HEK293 (cell line): ENCODE measurements at regions not wholly inside any gene's neighbourhood (a gene's known extent, or its start where the extent isn't known, plus 50 kb on each side); places are given as distances from the start of the nearest gene placed in this dataset.

Experiments
- CTCF ChIA-PET: fragments of 350-600 bp; formaldehyde crosslinking; extraction: SDS; loops from one replicate; lab custom pipeline; 2021; ENCODE audit warnings: antibody characterized with exemption; lab: Yijun Ruan, JAX
- POLR2A ChIA-PET: fragments of 300-600 bp; formaldehyde crosslinking; extraction: SDS; loops from one replicate; lab custom pipeline; 2020; ENCODE audit warnings: antibody characterized with exemption, inconsistent platforms; lab: Yijun Ruan, JAX
- H3K27ac ChIP-seq: fragments of 200-500 bp; sonication (Bioruptor generic); 2 replicates; pipeline ENCODE4 v1.5.1; 2014; ENCODE audit warnings: low read depth, low read length, control low read depth, inconsistent platforms; ENCODE audit errors: extremely low read depth
- H3K36me3 ChIP-seq, 2 experiments: fragments of 200-500 bp in 1 of 2; sonication (Bioruptor generic) in 1 of 2; 1 replicate in 1 of 2; 2 replicates in 1 of 2; pipeline ENCODE4 v1.5.1; 2014 to 2017; ENCODE audit warnings: inconsistent platforms in 2 of 2, low read length in 2 of 2; ENCODE audit not compliant: control insufficient read depth in 2 of 2, insufficient read depth in 1 of 2
- H3K4me1 ChIP-seq: fragments of 200-500 bp; sonication (Bioruptor generic); 2 replicates; pipeline ENCODE4 v1.5.1; 2014; ENCODE audit warnings: mild to moderate bottlenecking, low read length, inconsistent platforms; ENCODE audit not compliant: control insufficient read depth, insufficient read depth
- H3K4me3 ChIP-seq: 2 replicates; pipeline ENCODE4 v1.5.1; 2011; ENCODE audit warnings: low read depth, mild to moderate bottlenecking, control low read depth, low read length, moderate library complexity
- H3K9me3 ChIP-seq: fragments of 200-500 bp; sonication (Bioruptor generic); 2 replicates; pipeline ENCODE4 v1.5.1; 2014; ENCODE audit warnings: low read depth, low read length, inconsistent platforms; ENCODE audit not compliant: control insufficient read depth, insufficient read depth
- FEZF1 ChIP-seq: fragments of 450-650 bp; formaldehyde crosslinking; IDR thresholded peaks from 2 replicates; pipeline ENCODE4 v1.5.1; 2016; ENCODE audit warnings: missing biosample characterization, missing genetic modification characterization
- SALL2 ChIP-seq: fragments of 450-650 bp; formaldehyde crosslinking; IDR thresholded peaks from 2 replicates; pipeline ENCODE4 v1.5.0; 2017; ENCODE audit warnings: missing biosample characterization, mild to moderate bottlenecking, missing genetic modification characterization, borderline replicate concordance
- ZFHX2 ChIP-seq: fragments of 450-650 bp; formaldehyde crosslinking; conservative IDR thresholded peaks from 2 replicates; pipeline ENCODE4 v1.5.1; 2016; ENCODE audit warnings: missing biosample characterization, missing genetic modification characterization
- ZFP41 ChIP-seq: fragments of 450-650 bp; formaldehyde crosslinking; IDR thresholded peaks from 2 replicates; pipeline ENCODE4 v1.5.1; 2016; ENCODE audit warnings: missing biosample characterization, missing genetic modification characterization, borderline replicate concordance
- ZNF10 ChIP-seq: fragments of 450-650 bp; formaldehyde crosslinking; IDR thresholded peaks from 2 replicates; pipeline ENCODE4 v1.5.1; 2017; ENCODE audit warnings: missing biosample characterization, missing genetic modification characterization
- ZNF148 ChIP-seq: fragments of 450-650 bp; formaldehyde crosslinking; IDR thresholded peaks from 2 replicates; pipeline ENCODE4 v1.5.0; 2017; ENCODE audit warnings: missing biosample characterization, missing genetic modification characterization, borderline replicate concordance
- ZNF202 ChIP-seq: fragments of 450-650 bp; formaldehyde crosslinking; IDR thresholded peaks from 2 replicates; pipeline ENCODE4 v1.5.1; 2016; ENCODE audit warnings: missing biosample characterization, missing genetic modification characterization, borderline replicate concordance
- ZNF239 ChIP-seq: fragments of 450-650 bp; formaldehyde crosslinking; IDR thresholded peaks from 2 replicates; pipeline ENCODE4 v1.5.1; 2016; ENCODE audit warnings: missing biosample characterization, missing genetic modification characterization
- ZNF248 ChIP-seq: fragments of 450-650 bp; formaldehyde crosslinking; IDR thresholded peaks from 2 replicates; pipeline ENCODE4 v1.5.1; 2017; ENCODE audit warnings: missing biosample characterization, missing genetic modification characterization
- ZNF292 ChIP-seq: fragments of 450-650 bp; formaldehyde crosslinking; IDR thresholded peaks from 2 replicates; pipeline ENCODE4 v1.5.1; 2016; ENCODE audit warnings: low read depth, missing biosample characterization, missing genetic modification characterization, borderline replicate concordance
- ZNF324 ChIP-seq: fragments of 450-650 bp; formaldehyde crosslinking; IDR thresholded peaks from 2 replicates; pipeline ENCODE4 v1.5.1; 2016; ENCODE audit warnings: missing biosample characterization, missing genetic modification characterization
- ZNF404 ChIP-seq: fragments of 450-650 bp; formaldehyde crosslinking; IDR thresholded peaks from 2 replicates; pipeline ENCODE4 v1.5.1; 2017; ENCODE audit warnings: missing biosample characterization, missing genetic modification characterization
- ZNF600 ChIP-seq: fragments of 450-650 bp; formaldehyde crosslinking; IDR thresholded peaks from 2 replicates; pipeline ENCODE4 v1.5.1; 2016; ENCODE audit warnings: missing biosample characterization, missing genetic modification characterization
- ZNF624 ChIP-seq: fragments of 450-650 bp; formaldehyde crosslinking; IDR thresholded peaks from 2 replicates; pipeline ENCODE4 v1.5.1; 2017; ENCODE audit warnings: missing biosample characterization, missing genetic modification characterization
- ZNF629 ChIP-seq: fragments of 450-650 bp; formaldehyde crosslinking; IDR thresholded peaks from 2 replicates; pipeline ENCODE4 v1.5.1; 2017; ENCODE audit warnings: missing biosample characterization, missing genetic modification characterization
- ZNF639 ChIP-seq: fragments of 450-650 bp; formaldehyde crosslinking; IDR thresholded peaks from 2 replicates; pipeline ENCODE4 v1.5.1; 2016; ENCODE audit warnings: missing biosample characterization, missing genetic modification characterization
- ZNF791 ChIP-seq: fragments of 450-650 bp; formaldehyde crosslinking; IDR thresholded peaks from 2 replicates; pipeline ENCODE4 v1.5.1; 2016; ENCODE audit warnings: missing biosample characterization, missing genetic modification characterization
- TF ChIP-seq, protein P1 (sequence below): fragments of 450-650 bp; formaldehyde crosslinking; IDR thresholded peaks from 2 replicates; pipeline ENCODE4 v1.5.1; 2017; ENCODE audit warnings: missing biosample characterization, missing genetic modification characterization
- TF ChIP-seq, protein P2 (sequence below): fragments of 450-650 bp; formaldehyde crosslinking; IDR thresholded peaks from 2 replicates; pipeline ENCODE4 v1.5.1; 2016; ENCODE audit warnings: missing biosample characterization, missing genetic modification characterization

GRCh38 chr9:135303865-135304499, 175.6 kb upstream of the PPP1R26 start (continued):
- no peak for TF ChIP-seq ZNF324 (tag by site-specific recombination)
- TF ChIP-seq, all 188 proteins: peak for 7

- no peaks in the 10 kb centered on the region for H3K4me1 ChIP-seq
- TF ChIP-seq ZNF239 (tag by site-specific recombination), result no peak
- no peak for TF ChIP-seq ZNF292 (tag by site-specific recombination)
- no peak for TF ChIP-seq ZNF639 (tag by site-specific recombination)
- no peak for TF ChIP-seq ZFHX2 (tag by site-specific recombination)
- TF ChIP-seq, all 188 proteins: peak for 0
- Histone ChIP-seq H3K27ac (no peak overlapping the region), H3K9me3 (no peaks in the 10 kb centered on the region), H3K36me3 (no peaks in the 10 kb centered on the region), H3K4me3 (no peak overlapping the region)
- ChIA-PET CTCF (no interaction called here), POLR2A (no interaction called here)
These were observed 174.7 kb upstream of the PPP1R26 start for GRCh38 chr9:135304886-135305285.

- ChIA-PET POLR2A (no interaction called here), CTCF (interaction anchor here (0.5 to 0.7 kb wide), 2 partner anchors 34 to 71 kb away, joined by 3 read pairs; no protein-coding TSS in a partner anchor)
- H3K4me3 ChIP-seq, result no peak overlapping the region
- H3K4me1 ChIP-seq, result no peaks in the 10 kb centered on the region
- H3K27ac ChIP-seq, result no peak overlapping the region
- H3K9me3 ChIP-seq, result no peaks in the 10 kb centered on the region
- H3K36me3 ChIP-seq, result no peaks in the 10 kb centered on the region
- TF ChIP-seq, protein P1, sequence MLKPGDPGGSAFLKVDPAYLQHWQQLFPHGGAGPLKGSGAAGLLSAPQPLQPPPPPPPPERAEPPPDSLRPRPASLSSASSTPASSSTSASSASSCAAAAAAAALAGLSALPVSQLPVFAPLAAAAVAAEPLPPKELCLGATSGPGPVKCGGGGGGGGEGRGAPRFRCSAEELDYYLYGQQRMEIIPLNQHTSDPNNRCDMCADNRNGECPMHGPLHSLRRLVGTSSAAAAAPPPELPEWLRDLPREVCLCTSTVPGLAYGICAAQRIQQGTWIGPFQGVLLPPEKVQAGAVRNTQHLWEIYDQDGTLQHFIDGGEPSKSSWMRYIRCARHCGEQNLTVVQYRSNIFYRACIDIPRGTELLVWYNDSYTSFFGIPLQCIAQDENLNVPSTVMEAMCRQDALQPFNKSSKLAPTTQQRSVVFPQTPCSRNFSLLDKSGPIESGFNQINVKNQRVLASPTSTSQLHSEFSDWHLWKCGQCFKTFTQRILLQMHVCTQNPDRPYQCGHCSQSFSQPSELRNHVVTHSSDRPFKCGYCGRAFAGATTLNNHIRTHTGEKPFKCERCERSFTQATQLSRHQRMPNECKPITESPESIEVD (tag by site-specific recombination), result no peak
- TF ChIP-seq ZNF624 (tag by site-specific recombination), result no peak
- no peak for TF ChIP-seq ZNF202 (tag by site-specific recombination)
- TF ChIP-seq ZNF148 (tag by site-specific recombination), result no peak
- no peak for TF ChIP-seq FEZF1
- TF ChIP-seq ZNF248 (tag by site-specific recombination), result no peak
These were observed 173.9 kb upstream of the PPP1R26 start for GRCh38 chr9:135305546-135306180.

DNA sequence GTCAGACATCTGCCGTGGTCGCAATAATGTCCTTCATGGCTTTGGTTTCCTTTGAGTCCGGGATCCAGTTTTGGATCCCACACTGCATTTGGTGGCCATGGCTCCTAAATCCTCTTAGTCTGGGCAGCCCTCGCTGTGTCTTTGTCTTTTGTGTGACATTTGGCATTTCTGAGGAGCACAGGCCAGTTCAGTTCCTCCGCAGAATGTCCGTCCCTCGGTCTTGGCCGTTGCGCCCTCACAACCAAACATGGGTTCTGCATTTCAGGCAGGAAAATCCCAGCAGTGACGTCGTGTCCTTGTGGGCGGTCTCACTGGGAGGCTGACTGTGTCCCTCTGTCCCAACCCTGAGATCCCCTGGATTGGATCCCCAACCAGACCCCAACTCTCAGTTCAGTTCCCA, 172.9 kb upstream of the PPP1R26 start:
- CTCF ChIA-PET, result no interaction called here
- no peak overlapping the region for H3K27ac ChIP-seq
- POLR2A ChIA-PET, result no interaction called here
- H3K4me1 ChIP-seq, result no peaks in the 10 kb centered on the region
- H3K36me3 ChIP-seq, result no peaks in the 10 kb centered on the region
- no peak overlapping the region for H3K4me3 ChIP-seq
- no peaks in the 10 kb centered on the region for H3K9me3 ChIP-seq
- TF ChIP-seq SALL2 (tag by site-specific recombination) (no peak), ZNF629 (tag by site-specific recombination) (no peak), ZFP41 (no peak), ZNF600 (tag by site-specific recombination) (no peak), ZNF10 (no peak), ZNF791 (tag by site-specific recombination) (no peak), ZNF148 (tag by site-specific recombination) (no peak), ZNF404 (no peak)
- TF ChIP-seq, protein P2, sequence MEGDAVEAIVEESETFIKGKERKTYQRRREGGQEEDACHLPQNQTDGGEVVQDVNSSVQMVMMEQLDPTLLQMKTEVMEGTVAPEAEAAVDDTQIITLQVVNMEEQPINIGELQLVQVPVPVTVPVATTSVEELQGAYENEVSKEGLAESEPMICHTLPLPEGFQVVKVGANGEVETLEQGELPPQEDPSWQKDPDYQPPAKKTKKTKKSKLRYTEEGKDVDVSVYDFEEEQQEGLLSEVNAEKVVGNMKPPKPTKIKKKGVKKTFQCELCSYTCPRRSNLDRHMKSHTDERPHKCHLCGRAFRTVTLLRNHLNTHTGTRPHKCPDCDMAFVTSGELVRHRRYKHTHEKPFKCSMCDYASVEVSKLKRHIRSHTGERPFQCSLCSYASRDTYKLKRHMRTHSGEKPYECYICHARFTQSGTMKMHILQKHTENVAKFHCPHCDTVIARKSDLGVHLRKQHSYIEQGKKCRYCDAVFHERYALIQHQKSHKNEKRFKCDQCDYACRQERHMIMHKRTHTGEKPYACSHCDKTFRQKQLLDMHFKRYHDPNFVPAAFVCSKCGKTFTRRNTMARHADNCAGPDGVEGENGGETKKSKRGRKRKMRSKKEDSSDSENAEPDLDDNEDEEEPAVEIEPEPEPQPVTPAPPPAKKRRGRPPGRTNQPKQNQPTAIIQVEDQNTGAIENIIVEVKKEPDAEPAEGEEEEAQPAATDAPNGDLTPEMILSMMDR (tag by site-specific recombination), result no peak
